Skeletal muscle tissue (tissue), 3 donors: ENCODE measurements at regions not wholly inside any gene's neighbourhood (a gene's known extent, or its start where the extent isn't known, plus 50 kb on each side); places are given as distances from the start of the nearest gene placed in this dataset.

Source experiments
- H3K27ac ChIP-seq: one replicate; pipeline ENCODE4 v1.7.0; 2013; ENCODE audit warnings: mild to moderate bottlenecking, low read depth, low read length, inconsistent platforms
- H3K27me3 ChIP-seq, 3 donors: one replicate each; pipeline ENCODE4 v1.7.0; 2013; ENCODE audit warnings: low read length in 3 of 3; ENCODE audit not compliant: control insufficient read depth in 3 of 3, insufficient read depth in 3 of 3
- H3K36me3 ChIP-seq, 3 donors: one replicate each; pipeline ENCODE4 v1.7.0; 2013; ENCODE audit warnings: low read length in 3 of 3; ENCODE audit not compliant: control insufficient read depth in 3 of 3, insufficient read depth in 3 of 3
- H3K4me1 ChIP-seq, 3 donors: one replicate each; pipeline ENCODE4 v1.7.0; 2013; ENCODE audit warnings: low read length in 3 of 3, mild to moderate bottlenecking in 3 of 3; ENCODE audit not compliant: control insufficient read depth in 3 of 3, insufficient read depth in 3 of 3
- H3K4me3 ChIP-seq, 3 donors: one replicate each; pipeline ENCODE4 v1.7.0; 2013; ENCODE audit warnings: low read length in 3 of 3
- H3K9ac ChIP-seq, 3 donors: one replicate each; pipeline ENCODE4 v1.7.0; 2013; ENCODE audit warnings: low read length in 3 of 3, mild to moderate bottlenecking in 3 of 3, moderate library complexity in 2 of 3, low read depth in 1 of 3
- H3K9me3 ChIP-seq, 3 donors: one replicate each; pipeline ENCODE4 v1.7.0; 2013; ENCODE audit warnings: low read length in 3 of 3; ENCODE audit not compliant: control insufficient read depth in 3 of 3
- donor health status: Osteomylitis.

- no peaks in the 10 kb centered on the region for H3K4me1 ChIP-seq
Observed at GRCh38 chr10:10039595-10039994, 978.1 kb upstream of the CELF2 start.

GRCh38 chr10:10043083-10043482 is 974.6 kb upstream of the CELF2 start:
- no peaks in the 10 kb centered on the region for H3K27me3 ChIP-seq
- H3K9ac ChIP-seq, result no peak overlapping the region
- H3K4me3 ChIP-seq, result no peak overlapping the region
- H3K27ac ChIP-seq, result no peak overlapping the region
- no peaks in the 10 kb centered on the region for H3K36me3 ChIP-seq
- no peaks in the 10 kb centered on the region for H3K9me3 ChIP-seq
- H3K4me1 ChIP-seq, result no peaks in the 10 kb centered on the region

More at GRCh38 chr10:10039595-10039994, 978.1 kb upstream of the CELF2 start:
- Histone ChIP-seq H3K27me3 (no peaks in the 10 kb centered on the region), H3K9ac (no peak overlapping the region), H3K36me3 (no peaks in the 10 kb centered on the region), H3K9me3 (no peaks in the 10 kb centered on the region), H3K4me3 (no peak overlapping the region), H3K27ac (no peak overlapping the region)

GRCh38 chr10:10044922-10045764 is 972.5 kb upstream of the CELF2 start:
- H3K4me1 ChIP-seq, result no peaks in the 10 kb centered on the region

GRCh38 chr10:10045765-10046028 is 972.0 kb upstream of the CELF2 start:
- no peak overlapping the region for H3K9ac ChIP-seq
- no peak overlapping the region for H3K27ac ChIP-seq
- no peaks in the 10 kb centered on the region for H3K9me3 ChIP-seq
- no peaks in the 10 kb centered on the region for H3K4me1 ChIP-seq
- H3K36me3 ChIP-seq, result no peaks in the 10 kb centered on the region
- no peak overlapping the region for H3K4me3 ChIP-seq
- no peaks in the 10 kb centered on the region for H3K27me3 ChIP-seq

More at GRCh38 chr10:10044922-10045764, 972.5 kb upstream of the CELF2 start:
- Histone ChIP-seq H3K27ac (no peak overlapping the region), H3K4me3 (no peak overlapping the region), H3K9ac (no peak overlapping the region), H3K27me3 (no peaks in the 10 kb centered on the region), H3K36me3 (no peaks in the 10 kb centered on the region), H3K9me3 (no peaks in the 10 kb centered on the region)

- Histone ChIP-seq H3K9me3 (no peaks in the 10 kb centered on the region), H3K4me3 (no peak overlapping the region), H3K4me1 (no peaks in the 10 kb centered on the region), H3K36me3 (no peaks in the 10 kb centered on the region), H3K9ac (no peak overlapping the region), H3K27ac (no peak overlapping the region), H3K27me3 (no peaks in the 10 kb centered on the region)
Observed at GRCh38 chr10:10047426-10047825, 970.2 kb upstream of the CELF2 start.

GRCh38 chr10:10053051-10053450 is 964.6 kb upstream of the CELF2 start:
- no peak overlapping the region for H3K9ac ChIP-seq
- no peaks in the 10 kb centered on the region for H3K36me3 ChIP-seq
- no peak overlapping the region for H3K27ac ChIP-seq
- no peak overlapping the region for H3K4me3 ChIP-seq
- no peaks in the 10 kb centered on the region for H3K27me3 ChIP-seq
- no peaks in the 10 kb centered on the region for H3K9me3 ChIP-seq
- no peaks in the 10 kb centered on the region for H3K4me1 ChIP-seq

- H3K36me3 ChIP-seq, result no peaks in the 10 kb centered on the region
- no peak overlapping the region for H3K4me3 ChIP-seq
- H3K9ac ChIP-seq, result no peak overlapping the region
- H3K27me3 ChIP-seq, result no peaks in the 10 kb centered on the region
- H3K4me1 ChIP-seq, result no peaks in the 10 kb centered on the region
- H3K9me3 ChIP-seq, result no peaks in the 10 kb centered on the region
- H3K27ac ChIP-seq, result no peak overlapping the region
Observed at GRCh38 chr10:10054466-10054865, 963.2 kb upstream of the CELF2 start.

GRCh38 chr10:10055656-10056442 is 961.8 kb upstream of the CELF2 start:
- no peaks in the 10 kb centered on the region for H3K36me3 ChIP-seq
- no peak overlapping the region for H3K27ac ChIP-seq
- no peaks in the 10 kb centered on the region for H3K9me3 ChIP-seq
- no peaks in the 10 kb centered on the region for H3K27me3 ChIP-seq
- no peak overlapping the region for H3K4me3 ChIP-seq
- H3K4me1 ChIP-seq, result no peaks in the 10 kb centered on the region
- no peak overlapping the region for H3K9ac ChIP-seq

GRCh38 chr10:10056961-10057360 is 960.7 kb upstream of the CELF2 start:
- no peaks in the 10 kb centered on the region for H3K4me1 ChIP-seq
- no peaks in the 10 kb centered on the region for H3K9me3 ChIP-seq
- H3K9ac ChIP-seq, result no peak overlapping the region
- H3K27ac ChIP-seq, result no peak overlapping the region
- no peaks in the 10 kb centered on the region for H3K27me3 ChIP-seq
- no peaks in the 10 kb centered on the region for H3K36me3 ChIP-seq
- H3K4me3 ChIP-seq, result no peak overlapping the region

GRCh38 chr10:10067644-10068043 is 950.0 kb upstream of the CELF2 start:
- Histone ChIP-seq H3K27ac (no peak overlapping the region), H3K9me3 (no peaks in the 10 kb centered on the region), H3K36me3 (no peaks in the 10 kb centered on the region), H3K27me3 (no peaks in the 10 kb centered on the region), H3K4me3 (no peak overlapping the region), H3K4me1 (no peaks in the 10 kb centered on the region), H3K9ac (no peak overlapping the region)
